GM21360 (cell line): ENCODE measurements at regions not wholly inside any gene's neighbourhood (a gene's known extent, or its start where the extent isn't known, plus 50 kb on each side); places are given as distances from the start of the nearest gene placed in this dataset.
A peak's percentile ranks its signal among the peaks of the same experiment; 100 is the strongest.

ENCODE experiments used
- ATAC-seq: cut with Tn5 transposase; IDR thresholded peaks from one replicate; pipeline ENCODE4 v1.9.1; 2021; ENCODE audit warnings: mild to moderate bottlenecking, moderate library complexity; ENCODE audit not compliant: unreplicated experiment

GRCh38 chr7:116145245-116145852, 65.0 kb upstream of the TES start:
- peak; percentile 70 for ATAC-seq

- ATAC-seq: no peak
These were observed 62.2 kb upstream of the TES start for GRCh38 chr7:116148108-116148507.

- no peak for ATAC-seq
These were observed 61.7 kb upstream of the TES start for GRCh38 chr7:116148626-116149025.

- peak; percentile 89 for ATAC-seq
These were observed 59.8 kb upstream of the TES start for GRCh38 chr7:116150588-116150987.

- ATAC-seq: no peak
These were observed 58.1 kb upstream of the TES start for GRCh38 chr7:116152276-116152675.

GRCh38 chr7:116153050-116153449, 57.3 kb upstream of the TES start:
- ATAC-seq: no peak

GRCh38 chr7:116159711-116160110, 50.6 kb upstream of the TES start:
- peak; percentile 59 for ATAC-seq
